ENCODE measurements at regions not wholly inside any gene's neighbourhood (a gene's known extent, or its start where the extent isn't known, plus 50 kb on each side); places are given as distances from the start of the nearest gene placed in this dataset.

DNA sequence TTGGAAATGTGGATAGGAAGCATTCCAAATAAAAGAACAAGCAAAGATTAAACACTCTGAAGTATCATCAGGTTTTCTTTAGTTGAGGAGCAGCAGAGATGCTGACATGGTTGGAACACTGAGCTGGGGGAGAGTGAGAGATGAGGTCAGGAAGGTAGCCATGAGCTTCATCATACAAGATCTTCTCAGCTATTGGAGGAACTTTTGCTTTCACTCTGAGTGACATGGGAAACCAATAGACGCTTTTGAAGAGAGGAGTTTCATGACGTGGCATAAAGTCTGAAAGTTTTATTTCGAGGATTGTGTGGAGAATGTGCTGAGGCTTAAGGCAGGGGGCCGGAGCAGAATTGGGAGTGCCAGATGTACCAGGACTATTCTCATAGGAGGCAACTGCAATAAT, 616.2 kb upstream of the CAMK1G start:
- TF ChIP-seq POLR2AphosphoS5 (IDR thresholded peaks at IDR 0.05), result no peak
- TF ChIP-seq, protein P1, sequence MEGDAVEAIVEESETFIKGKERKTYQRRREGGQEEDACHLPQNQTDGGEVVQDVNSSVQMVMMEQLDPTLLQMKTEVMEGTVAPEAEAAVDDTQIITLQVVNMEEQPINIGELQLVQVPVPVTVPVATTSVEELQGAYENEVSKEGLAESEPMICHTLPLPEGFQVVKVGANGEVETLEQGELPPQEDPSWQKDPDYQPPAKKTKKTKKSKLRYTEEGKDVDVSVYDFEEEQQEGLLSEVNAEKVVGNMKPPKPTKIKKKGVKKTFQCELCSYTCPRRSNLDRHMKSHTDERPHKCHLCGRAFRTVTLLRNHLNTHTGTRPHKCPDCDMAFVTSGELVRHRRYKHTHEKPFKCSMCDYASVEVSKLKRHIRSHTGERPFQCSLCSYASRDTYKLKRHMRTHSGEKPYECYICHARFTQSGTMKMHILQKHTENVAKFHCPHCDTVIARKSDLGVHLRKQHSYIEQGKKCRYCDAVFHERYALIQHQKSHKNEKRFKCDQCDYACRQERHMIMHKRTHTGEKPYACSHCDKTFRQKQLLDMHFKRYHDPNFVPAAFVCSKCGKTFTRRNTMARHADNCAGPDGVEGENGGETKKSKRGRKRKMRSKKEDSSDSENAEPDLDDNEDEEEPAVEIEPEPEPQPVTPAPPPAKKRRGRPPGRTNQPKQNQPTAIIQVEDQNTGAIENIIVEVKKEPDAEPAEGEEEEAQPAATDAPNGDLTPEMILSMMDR (IDR thresholded peaks at IDR 0.05), result no peak
- TF ChIP-seq POLR2A (IDR thresholded peaks at IDR 0.05; ENCODE audit: low read depth), result no peak
- TF ChIP-seq EP300 (IDR thresholded peaks at IDR 0.05), result no peak
- Histone ChIP-seq H3K36me3 (no peaks in the 10 kb centered on the region), H3K27me3 (no peaks in the 10 kb centered on the region), H3K4me1 (no peaks in the 10 kb centered on the region), H3K9me3 (no peaks in the 10 kb centered on the region), H3K4me3 (no peak overlapping the region), H3K27ac (replicated peaks in 1 of 4) (no peak overlapping the region)
- no peak for DNase-seq (ENCODE audit: extremely low spot score)
- 94% methylated on average over 4 of the region's 4 CpGs for WGBS
- intact Hi-C loops (cut with DNase I), result no loop called here

DNA sequence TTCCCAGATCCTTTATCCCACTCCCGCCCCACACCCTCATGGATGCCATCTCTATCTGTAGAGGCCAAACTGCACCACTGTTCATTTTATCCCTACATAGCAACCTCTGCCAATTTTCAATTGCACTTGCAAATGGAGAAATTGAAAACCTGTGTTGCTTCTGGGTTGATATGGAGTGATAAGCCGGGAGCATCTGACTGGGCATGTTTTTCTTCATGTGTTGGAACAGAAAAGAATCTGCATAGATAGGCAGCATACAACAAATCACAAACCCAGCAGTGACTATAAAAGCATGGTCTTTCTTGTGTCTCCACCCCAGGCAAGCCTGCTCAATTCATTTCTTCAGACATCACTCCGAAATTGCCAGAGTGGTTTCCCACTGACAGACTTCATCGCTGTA, 608.8 kb upstream of the CAMK1G start:
- no peaks in the 10 kb centered on the region for H3K4me1 ChIP-seq
- no peak overlapping the region for H3K4me3 ChIP-seq
- no peaks in the 10 kb centered on the region for H3K27me3 ChIP-seq
- H3K36me3 ChIP-seq, result no peaks in the 10 kb centered on the region
- no peak for DNase-seq (ENCODE audit: extremely low spot score)
- no peak overlapping the region for H3K27ac ChIP-seq (replicated peaks in 1 of 4)
- H3K9me3 ChIP-seq, result peaks cover 0 to 5% (median 0%) of the 10 kb centered on the region in 4 donors
- intact Hi-C loops (cut with DNase I), result no loop called here
- TF ChIP-seq, protein P1 (IDR thresholded peaks at IDR 0.05), result no peak
- TF ChIP-seq POLR2A (IDR thresholded peaks at IDR 0.05; ENCODE audit: low read depth), result no peak
- TF ChIP-seq POLR2AphosphoS5 (IDR thresholded peaks at IDR 0.05), result no peak
- TF ChIP-seq EP300 (IDR thresholded peaks at IDR 0.05), result no peak
- 94% methylated on average over 4 of the region's 4 CpGs for WGBS

DNA sequence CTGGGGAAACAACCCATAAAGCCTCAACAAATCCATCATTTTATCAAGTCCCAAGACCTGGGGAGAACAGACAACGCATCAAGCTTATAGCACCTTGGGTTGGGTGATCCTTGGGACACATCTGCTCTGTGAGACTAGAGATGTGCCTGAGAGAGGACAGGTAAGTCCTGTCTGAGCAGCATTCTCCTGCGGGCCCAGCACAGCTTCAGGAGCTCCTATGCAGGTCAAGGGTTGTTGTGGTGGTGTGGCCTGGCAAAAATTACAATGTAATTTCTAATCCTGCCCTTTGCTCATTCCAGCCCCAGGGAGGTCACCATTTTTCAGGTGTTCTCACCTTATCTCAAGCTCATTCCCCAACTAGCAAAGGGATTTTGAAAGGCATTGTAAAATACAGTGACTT, 608.1 kb upstream of the CAMK1G start:
- WGBS, result 46% methylated on average over 2 of the region's 2 CpGs
- TF ChIP-seq EP300 (IDR thresholded peaks at IDR 0.05) (no peak), POLR2AphosphoS5 (IDR thresholded peaks at IDR 0.05) (no peak), POLR2A (IDR thresholded peaks at IDR 0.05; ENCODE audit: low read depth) (no peak)
- TF ChIP-seq, protein P1 (IDR thresholded peaks at IDR 0.05), result no peak
- no peaks in the 10 kb centered on the region for H3K27me3 ChIP-seq
- H3K27ac ChIP-seq (replicated peaks in 1 of 4), result no peak overlapping the region
- no peaks in the 10 kb centered on the region for H3K4me1 ChIP-seq
- DNase-seq (ENCODE audit: extremely low spot score), result no peak
- peaks cover 0 to 5% (median 0%) of the 10 kb centered on the region in 4 donors for H3K9me3 ChIP-seq
- no peaks in the 10 kb centered on the region for H3K36me3 ChIP-seq
- no peak overlapping the region for H3K4me3 ChIP-seq
- intact Hi-C loops (cut with DNase I), result no loop called here

DNA sequence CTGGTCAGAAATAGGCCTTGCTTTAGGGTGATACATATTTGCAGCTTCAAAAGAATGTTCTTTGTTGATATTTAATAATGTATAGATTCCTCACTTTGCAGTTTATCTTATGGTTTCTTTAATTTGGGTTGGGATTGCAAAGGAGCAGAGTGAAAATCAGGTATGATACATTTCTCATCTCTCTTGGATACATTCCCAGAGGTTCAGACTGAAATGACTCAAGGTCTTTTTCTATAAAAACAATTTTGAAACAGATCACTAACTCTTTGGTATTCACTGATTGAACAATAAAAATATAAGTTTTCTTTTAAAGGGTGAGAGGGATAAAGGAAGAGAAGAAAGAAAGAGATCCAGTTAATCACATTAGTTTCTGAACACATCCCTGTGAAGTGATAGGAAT, 606.5 kb upstream of the CAMK1G start:
- DNase-seq (ENCODE audit: extremely low spot score), result no peak
- TF ChIP-seq EP300 (IDR thresholded peaks at IDR 0.05) (no peak), POLR2AphosphoS5 (IDR thresholded peaks at IDR 0.05) (no peak), POLR2A (IDR thresholded peaks at IDR 0.05; ENCODE audit: low read depth) (no peak)
- TF ChIP-seq, protein P1 (IDR thresholded peaks at IDR 0.05), result no peak
- Histone ChIP-seq H3K36me3 (no peaks in the 10 kb centered on the region), H3K27me3 (no peaks in the 10 kb centered on the region), H3K27ac (replicated peaks in 1 of 4) (no peak overlapping the region), H3K4me1 (no peaks in the 10 kb centered on the region), H3K9me3 (peaks cover 0 to 5% (median 0%) of the 10 kb centered on the region in 4 donors), H3K4me3 (no peak overlapping the region)
- intact Hi-C loops (cut with DNase I), result no loop called here

DNA sequence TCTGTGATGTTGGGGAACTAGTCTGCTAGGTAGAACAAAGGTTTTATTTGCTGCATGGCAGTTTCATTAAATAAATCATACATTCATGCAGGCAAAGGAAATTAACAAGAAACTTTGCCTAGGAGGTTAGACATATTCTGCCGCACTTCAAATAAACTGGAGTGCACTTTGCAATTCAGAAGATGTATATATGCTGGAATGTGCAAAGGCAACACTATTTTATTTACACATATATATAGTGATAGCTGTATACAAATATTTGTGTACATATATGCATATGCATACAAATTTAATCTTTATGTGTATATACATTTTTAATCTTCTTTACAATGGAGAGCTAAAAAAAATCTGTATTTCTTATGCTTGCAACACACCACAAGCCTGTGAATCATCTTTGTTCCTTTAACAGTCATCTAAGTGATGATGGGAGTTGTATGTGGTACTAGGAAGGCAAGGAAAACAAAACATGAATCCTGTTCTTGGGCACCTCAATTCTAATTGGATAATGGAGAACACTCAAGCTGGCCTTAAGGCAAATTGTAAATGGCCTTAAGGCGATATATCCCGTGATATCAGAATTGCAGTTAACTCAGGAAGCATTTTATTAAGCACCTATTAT, 605.8 kb upstream of the CAMK1G start:
- no peak overlapping the region for H3K27ac ChIP-seq (replicated peaks in 1 of 4)
- WGBS, result 94% methylated on average over 3 of the region's 3 CpGs
- H3K4me1 ChIP-seq, result no peaks in the 10 kb centered on the region
- no peaks in the 10 kb centered on the region for H3K27me3 ChIP-seq
- TF ChIP-seq, protein P1 (IDR thresholded peaks at IDR 0.05), result no peak
- no peak for TF ChIP-seq POLR2AphosphoS5 (IDR thresholded peaks at IDR 0.05)
- TF ChIP-seq POLR2A (IDR thresholded peaks at IDR 0.05; ENCODE audit: low read depth), result no peak
- no peak for TF ChIP-seq EP300 (IDR thresholded peaks at IDR 0.05)
- intact Hi-C loops (cut with DNase I), result no loop called here
- H3K36me3 ChIP-seq, result no peaks in the 10 kb centered on the region
- H3K9me3 ChIP-seq, result peaks cover 0 to 5% (median 0%) of the 10 kb centered on the region in 4 donors
- no peak overlapping the region for H3K4me3 ChIP-seq
- no peak for DNase-seq (ENCODE audit: extremely low spot score)
